HFF-Myc (cell line): ENCODE measurements at regions not wholly inside any gene's neighbourhood (a gene's known extent, or its start where the extent isn't known, plus 50 kb on each side); places are given as distances from the start of the nearest gene placed in this dataset.

Source experiments
- DNase-seq: peaks from one replicate; pipeline ENCODE4 v3.0.0-alpha.2; 2011; ENCODE audit warnings: low read depth; ENCODE audit errors: extremely low read depth
- H3K4me3 ChIP-seq: replicated peaks from 2 replicates; pipeline ENCODE4 v1.5.1; 2011; ENCODE audit warnings: low read depth, mild to moderate bottlenecking, control low read depth, low read length
- CTCF ChIP-seq: IDR thresholded peaks from 2 replicates; pipeline ENCODE4 v1.5.1; 2012; ENCODE audit warnings: mild to moderate bottlenecking, low read depth, low read length, control low read depth; ENCODE audit errors: missing control alignments

DNA sequence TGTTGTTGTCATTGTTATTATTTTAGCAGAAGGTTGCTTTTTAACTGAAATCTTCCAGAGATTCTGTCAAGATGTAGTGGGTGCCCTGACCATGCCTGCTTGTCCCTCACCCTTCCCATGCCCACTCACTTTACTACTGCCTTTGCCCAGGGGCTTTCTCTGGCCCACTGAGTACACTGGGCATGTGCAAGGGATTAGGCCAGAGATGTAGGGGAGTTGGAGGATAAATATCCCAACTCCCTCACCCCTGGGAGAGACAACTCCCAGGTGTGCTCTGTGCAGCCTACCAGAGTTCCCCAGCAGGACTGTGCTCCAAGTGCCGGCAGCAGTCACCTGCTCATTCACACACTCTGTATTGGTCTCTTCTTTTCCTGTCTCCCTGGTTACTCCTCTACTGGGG is 559.1 kb downstream of the MIAT start:
- no peak for TF ChIP-seq CTCF
- H3K4me3 ChIP-seq = no peak overlapping the region
- no peak for DNase-seq

DNA sequence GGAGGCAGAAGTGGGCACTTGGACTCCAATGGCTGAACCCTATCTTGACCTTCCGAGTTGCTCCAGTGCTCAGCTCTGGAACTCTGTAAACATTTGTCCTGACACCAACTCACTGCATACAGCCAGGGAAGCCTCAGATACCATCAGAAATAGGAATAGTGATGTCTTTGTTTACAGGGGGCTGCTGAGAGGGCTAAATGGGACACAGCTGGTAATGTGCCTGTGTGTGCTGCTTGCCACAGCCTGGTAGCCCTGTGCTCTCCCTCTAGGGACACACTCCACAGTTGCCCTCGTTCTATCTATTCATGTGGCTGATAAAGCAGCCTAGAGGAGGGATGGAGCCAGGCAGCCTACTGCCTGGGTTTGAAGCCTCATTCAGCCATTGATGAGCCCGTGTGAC is 559.8 kb downstream of the MIAT start:
- no peak for DNase-seq
- no peak for TF ChIP-seq CTCF
- no peak overlapping the region for H3K4me3 ChIP-seq

DNA sequence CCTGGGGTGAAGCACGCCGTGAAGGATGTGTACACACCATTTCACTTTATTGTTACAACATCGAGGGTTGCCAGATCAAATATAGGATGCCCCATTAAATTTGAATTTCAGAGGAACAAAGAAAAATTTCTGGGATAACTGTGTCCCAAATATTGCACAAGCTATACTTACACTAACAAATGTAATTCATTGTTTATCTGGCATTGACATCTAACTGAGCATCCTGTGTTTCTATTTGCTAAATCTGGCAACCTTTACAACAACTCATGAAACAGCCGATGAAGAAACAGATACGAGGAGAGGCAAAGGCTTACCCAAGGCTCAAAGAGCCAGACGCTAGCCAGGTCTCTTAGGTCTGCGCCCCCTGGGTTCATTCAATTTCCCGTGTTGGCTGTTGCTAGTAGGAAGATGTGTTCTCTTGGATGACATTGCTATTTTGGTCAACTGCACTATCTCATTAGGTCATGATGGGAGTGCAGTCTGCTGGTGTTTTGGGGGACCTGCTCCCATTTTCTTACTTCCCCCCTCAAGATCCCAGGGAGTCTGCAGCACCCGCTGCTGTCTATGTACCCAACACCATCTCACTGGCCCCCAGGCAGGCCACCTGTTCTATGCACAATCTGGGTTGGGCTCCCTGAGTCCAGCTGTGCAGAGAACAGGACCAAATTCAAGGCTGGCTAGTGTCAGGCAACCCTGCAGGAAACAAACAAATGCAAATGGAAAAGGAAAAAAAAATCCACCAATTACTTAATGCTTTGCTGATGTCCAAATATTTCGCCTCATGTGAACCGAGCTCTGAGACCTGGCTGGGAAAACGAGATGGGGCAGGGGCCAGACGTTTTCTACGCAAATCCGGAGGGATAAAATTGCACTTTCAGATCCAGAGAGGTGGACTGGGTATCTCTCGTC is 560.9 kb downstream of the MIAT start:
- H3K4me3 ChIP-seq = no peak overlapping the region
- DNase-seq = no peak
- no peak for TF ChIP-seq CTCF

DNA sequence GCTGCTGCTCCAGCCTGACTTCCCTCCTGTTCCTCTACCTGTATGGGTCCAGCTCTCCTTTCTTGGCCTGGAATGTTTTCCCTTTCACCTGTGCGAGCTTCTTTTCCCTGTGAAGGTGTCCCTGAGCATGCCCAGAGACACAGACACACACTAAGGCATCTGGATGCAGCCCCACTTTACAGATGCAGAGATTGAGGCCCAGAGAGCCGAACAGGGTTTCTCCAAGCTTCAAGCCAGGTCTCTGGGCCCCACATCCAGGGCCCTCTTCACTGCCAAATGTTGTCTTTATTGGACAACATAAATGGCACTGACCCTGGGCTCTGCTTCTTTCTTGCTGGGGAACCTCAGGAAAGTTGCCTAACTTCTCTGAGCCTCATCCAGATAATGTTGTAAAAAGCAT is 561.6 kb downstream of the MIAT start:
- no peak overlapping the region for H3K4me3 ChIP-seq
- no peak for TF ChIP-seq CTCF
- DNase-seq = no peak

- TF ChIP-seq CTCF = no peak
- no peak for DNase-seq
Observed at GRCh38 chr22:27220339-27220738, 563.0 kb downstream of the MIAT start.

DNA sequence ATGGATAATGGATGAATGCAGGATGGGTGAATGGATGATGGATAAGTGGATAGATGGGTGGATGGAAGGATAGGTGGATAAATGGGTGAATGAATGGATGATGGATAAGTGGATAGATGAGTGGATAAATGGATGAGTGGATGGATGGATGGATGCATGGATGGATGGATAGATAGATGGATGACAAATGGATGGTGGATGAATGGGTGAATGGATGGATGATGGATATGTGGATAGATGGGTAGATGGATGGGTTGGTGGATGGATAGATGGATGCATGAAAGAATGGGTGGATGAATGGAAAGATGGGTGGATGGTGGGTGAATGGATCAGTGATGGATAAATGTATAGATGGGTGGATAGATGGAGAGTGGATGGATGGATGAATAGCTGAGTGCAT is 564.8 kb downstream of the MIAT start:
- H3K4me3 ChIP-seq = no peak overlapping the region
- no peak for DNase-seq
- TF ChIP-seq CTCF = no peak

More at GRCh38 chr22:27220339-27220738, 563.0 kb downstream of the MIAT start:
- no peak overlapping the region for H3K4me3 ChIP-seq
